Type B pancreatic cell (in vitro differentiated cells): ENCODE measurements at regions not wholly inside any gene's neighbourhood (a gene's known extent, or its start where the extent isn't known, plus 50 kb on each side); places are given as distances from the start of the nearest gene placed in this dataset.

Experiments
- DNase-seq: peaks from one replicate; pipeline ENCODE4 v3.0.0; 2021; ENCODE audit warnings: mixed read lengths; ENCODE audit not compliant: unreplicated experiment; ENCODE audit errors: extremely low spot score
- H3K27ac Mint-ChIP-seq: 2 replicates; pipeline ENCODE4 v1.8.0; 2021; ENCODE audit warnings: mild to moderate bottlenecking, mixed read lengths
- H3K27me3 Mint-ChIP-seq: 2 replicates; pipeline ENCODE4 v1.8.0; 2021; ENCODE audit warnings: mixed read lengths
- H3K36me3 Mint-ChIP-seq: 2 replicates; pipeline ENCODE4 v1.8.0; 2021; ENCODE audit warnings: mixed read lengths
- H3K4me1 Mint-ChIP-seq: one replicate; pipeline ENCODE4 v1.8.0; 2021; ENCODE audit warnings: mixed read lengths; ENCODE audit not compliant: unreplicated experiment
- H3K4me3 Mint-ChIP-seq: 2 replicates; pipeline ENCODE4 v1.8.0; 2021; ENCODE audit warnings: mild to moderate bottlenecking, mixed read lengths
- H3K9me3 Mint-ChIP-seq: 2 replicates; pipeline ENCODE4 v1.8.0; 2021; ENCODE audit warnings: mixed read lengths
- TF ChIP-seq, protein P1 (sequence below): fragments of 200-600 bp; sonication (generic); conservative IDR thresholded peaks from 2 replicates; pipeline ENCODE4 v1.5.0; 2021; ENCODE audit warnings: antibody characterized with exemption, mild to moderate bottlenecking

GRCh38 chr5:123885081-123885480 is 373.1 kb downstream of the CSNK1G3 start:
- DNase-seq = no peak
- Mint-ChIP-seq H3K4me1 (peaks cover 41% of the 10 kb centered on the region), H3K27me3 (peaks cover 2% of the 10 kb centered on the region), H3K27ac (no peak overlapping the region), H3K4me3 (no peak overlapping the region), H3K9me3 (no peaks in the 10 kb centered on the region), H3K36me3 (no peaks in the 10 kb centered on the region)
- TF ChIP-seq, protein P1, sequence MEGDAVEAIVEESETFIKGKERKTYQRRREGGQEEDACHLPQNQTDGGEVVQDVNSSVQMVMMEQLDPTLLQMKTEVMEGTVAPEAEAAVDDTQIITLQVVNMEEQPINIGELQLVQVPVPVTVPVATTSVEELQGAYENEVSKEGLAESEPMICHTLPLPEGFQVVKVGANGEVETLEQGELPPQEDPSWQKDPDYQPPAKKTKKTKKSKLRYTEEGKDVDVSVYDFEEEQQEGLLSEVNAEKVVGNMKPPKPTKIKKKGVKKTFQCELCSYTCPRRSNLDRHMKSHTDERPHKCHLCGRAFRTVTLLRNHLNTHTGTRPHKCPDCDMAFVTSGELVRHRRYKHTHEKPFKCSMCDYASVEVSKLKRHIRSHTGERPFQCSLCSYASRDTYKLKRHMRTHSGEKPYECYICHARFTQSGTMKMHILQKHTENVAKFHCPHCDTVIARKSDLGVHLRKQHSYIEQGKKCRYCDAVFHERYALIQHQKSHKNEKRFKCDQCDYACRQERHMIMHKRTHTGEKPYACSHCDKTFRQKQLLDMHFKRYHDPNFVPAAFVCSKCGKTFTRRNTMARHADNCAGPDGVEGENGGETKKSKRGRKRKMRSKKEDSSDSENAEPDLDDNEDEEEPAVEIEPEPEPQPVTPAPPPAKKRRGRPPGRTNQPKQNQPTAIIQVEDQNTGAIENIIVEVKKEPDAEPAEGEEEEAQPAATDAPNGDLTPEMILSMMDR = no peak

- TF ChIP-seq, protein P1 = no peak
- Mint-ChIP-seq H3K36me3 (no peaks in the 10 kb centered on the region), H3K27me3 (peaks cover 2% of the 10 kb centered on the region), H3K9me3 (no peaks in the 10 kb centered on the region), H3K4me1 (peaks cover 42% of the 10 kb centered on the region), H3K27ac (no peak overlapping the region), H3K4me3 (peak overlapping the region; percentile 26)
- DNase-seq = no peak
Observed at GRCh38 chr5:123882965-123883345, 371.0 kb downstream of the CSNK1G3 start.

GRCh38 chr5:123882319-123882964 is 370.5 kb downstream of the CSNK1G3 start:
- TF ChIP-seq, protein P1 = no peak
- Mint-ChIP-seq H3K4me3 (peak overlapping the region; percentile 26), H3K4me1 (peaks cover 38% of the 10 kb centered on the region), H3K9me3 (no peaks in the 10 kb centered on the region), H3K36me3 (no peaks in the 10 kb centered on the region), H3K27me3 (peaks cover 2% of the 10 kb centered on the region), H3K27ac (no peak overlapping the region)
- DNase-seq = no peak

DNA sequence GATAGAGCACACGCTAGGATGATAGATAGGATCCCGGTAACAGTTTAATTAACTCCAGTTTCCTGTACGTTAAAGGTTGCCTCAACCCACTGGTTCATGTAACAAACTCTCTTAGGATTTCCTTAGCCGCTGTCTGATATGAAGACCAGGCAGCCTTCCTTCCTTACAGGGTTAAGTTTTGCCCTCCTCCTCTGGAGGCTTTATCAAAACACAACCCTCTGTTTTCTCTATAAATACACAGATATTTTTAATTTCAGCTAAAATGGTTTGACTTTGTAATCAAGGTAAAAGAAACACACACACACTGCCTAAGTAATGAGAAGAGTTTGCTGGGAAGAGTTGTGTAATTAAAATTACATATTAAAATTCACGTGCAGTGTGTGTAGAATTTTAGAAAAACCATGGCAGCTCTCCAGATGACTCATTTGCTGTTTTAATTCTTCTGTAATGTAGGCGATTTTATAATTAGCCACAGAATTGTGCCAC is 369.8 kb downstream of the CSNK1G3 start:
- no peak for DNase-seq
- H3K27ac Mint-ChIP-seq = no peak overlapping the region
- TF ChIP-seq, protein P1 = no peak
- no peaks in the 10 kb centered on the region for H3K36me3 Mint-ChIP-seq
- H3K4me3 Mint-ChIP-seq = no peak overlapping the region
- peaks cover 39% of the 10 kb centered on the region for H3K4me1 Mint-ChIP-seq
- no peaks in the 10 kb centered on the region for H3K9me3 Mint-ChIP-seq
- H3K27me3 Mint-ChIP-seq = peaks cover 2% of the 10 kb centered on the region

DNA sequence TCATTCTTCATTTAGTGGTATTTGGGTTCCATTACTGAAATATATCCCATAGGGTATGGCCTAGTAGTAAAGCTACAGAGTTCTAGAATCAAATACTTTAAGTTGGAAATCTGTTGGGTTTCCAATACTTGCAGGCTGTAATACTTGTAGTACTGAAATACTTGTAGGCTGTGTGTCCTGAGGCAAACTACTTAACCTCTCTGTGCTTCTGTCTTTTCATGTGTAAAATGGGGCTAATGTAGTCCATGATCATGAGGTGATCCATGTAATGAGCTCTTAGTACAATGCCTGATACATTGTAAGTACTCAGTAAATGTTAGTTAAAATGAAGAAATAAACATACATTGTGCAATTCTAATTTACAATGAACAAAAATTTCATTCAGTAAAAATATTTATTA is 368.9 kb downstream of the CSNK1G3 start:
- peaks cover 48% of the 10 kb centered on the region for H3K4me1 Mint-ChIP-seq
- no peaks in the 10 kb centered on the region for H3K36me3 Mint-ChIP-seq
- DNase-seq = no peak
- peaks cover 7% of the 10 kb centered on the region for H3K27me3 Mint-ChIP-seq
- H3K27ac Mint-ChIP-seq = no peak overlapping the region
- TF ChIP-seq, protein P1 = no peak
- H3K4me3 Mint-ChIP-seq = no peak overlapping the region
- no peaks in the 10 kb centered on the region for H3K9me3 Mint-ChIP-seq
